HL-60 (cell line): ENCODE measurements at regions not wholly inside any gene's neighbourhood (a gene's known extent, or its start where the extent isn't known, plus 50 kb on each side); places are given as distances from the start of the nearest gene placed in this dataset.

Experiments
- DNase-seq, 2 experiments: peaks; one replicate each; pipeline ENCODE4 v3.0.0-alpha.2; 2010 to 2020; ENCODE audit warnings: low read depth in 1 of 2, low spot score in 1 of 2
- H3K27ac ChIP-seq: fragments of 250-450 bp; sonication (Bioruptor Pico); replicated peaks from 2 replicates; pipeline ENCODE4 v1.5.1; 2020; ENCODE audit warnings: mild to moderate bottlenecking, moderate library complexity
- H3K27me3 ChIP-seq: fragments of 250-450 bp; sonication (Bioruptor Pico); 2 replicates; pipeline ENCODE4 v1.5.1; 2021; ENCODE audit warnings: mild to moderate bottlenecking, moderate library complexity; ENCODE audit not compliant: insufficient read depth, poor library complexity, severe bottlenecking
- H3K4me3 ChIP-seq: replicated peaks from 2 replicates; pipeline ENCODE4 v1.5.1; 2011; ENCODE audit warnings: mild to moderate bottlenecking, control low read depth, low read length; ENCODE audit not compliant: insufficient read depth
- CTCF ChIP-seq: IDR thresholded peaks from one replicate; pipeline ENCODE4 v1.5.1; 2011; ENCODE audit warnings: low read length, control low read depth, inconsistent platforms; ENCODE audit not compliant: insufficient read depth
- GABPA ChIP-seq: IDR thresholded peaks from 2 replicates; pipeline ENCODE4 v1.6.1; 2012; ENCODE audit warnings: low read depth
- POLR2AphosphoS5 ChIP-seq: IDR thresholded peaks from 2 replicates; pipeline ENCODE4 v1.6.1; 2012; ENCODE audit warnings: low read depth
- SPI1 ChIP-seq: IDR thresholded peaks from 2 replicates; pipeline ENCODE4 v1.6.1; 2012; ENCODE audit warnings: low read depth, mild to moderate bottlenecking, borderline replicate concordance
- TF ChIP-seq, protein P1 (sequence below): IDR thresholded peaks from 2 replicates; pipeline ENCODE4 v1.6.1; 2012; ENCODE audit warnings: low read depth; ENCODE audit not compliant: insufficient replicate concordance

DNA sequence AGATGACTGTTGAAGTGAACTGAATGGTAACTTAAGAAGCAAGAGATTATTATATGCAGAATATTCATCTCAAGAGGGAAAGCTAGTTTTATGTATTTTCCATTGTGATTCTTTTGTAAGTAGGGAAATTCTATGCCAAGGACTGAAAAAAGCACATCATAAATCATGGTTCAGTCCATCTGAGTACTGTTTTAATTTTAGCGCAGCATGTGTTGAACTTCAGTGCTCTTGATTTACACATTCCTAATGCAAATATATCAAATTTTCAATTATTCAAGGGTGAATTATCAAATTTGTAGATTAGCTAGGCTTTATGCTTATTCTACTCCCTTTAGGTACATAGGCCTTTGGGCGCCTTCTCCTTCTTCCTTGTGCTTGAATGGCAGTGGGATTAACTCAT is 50.3 kb upstream of the TCF12 start:
- TF ChIP-seq, protein P1, sequence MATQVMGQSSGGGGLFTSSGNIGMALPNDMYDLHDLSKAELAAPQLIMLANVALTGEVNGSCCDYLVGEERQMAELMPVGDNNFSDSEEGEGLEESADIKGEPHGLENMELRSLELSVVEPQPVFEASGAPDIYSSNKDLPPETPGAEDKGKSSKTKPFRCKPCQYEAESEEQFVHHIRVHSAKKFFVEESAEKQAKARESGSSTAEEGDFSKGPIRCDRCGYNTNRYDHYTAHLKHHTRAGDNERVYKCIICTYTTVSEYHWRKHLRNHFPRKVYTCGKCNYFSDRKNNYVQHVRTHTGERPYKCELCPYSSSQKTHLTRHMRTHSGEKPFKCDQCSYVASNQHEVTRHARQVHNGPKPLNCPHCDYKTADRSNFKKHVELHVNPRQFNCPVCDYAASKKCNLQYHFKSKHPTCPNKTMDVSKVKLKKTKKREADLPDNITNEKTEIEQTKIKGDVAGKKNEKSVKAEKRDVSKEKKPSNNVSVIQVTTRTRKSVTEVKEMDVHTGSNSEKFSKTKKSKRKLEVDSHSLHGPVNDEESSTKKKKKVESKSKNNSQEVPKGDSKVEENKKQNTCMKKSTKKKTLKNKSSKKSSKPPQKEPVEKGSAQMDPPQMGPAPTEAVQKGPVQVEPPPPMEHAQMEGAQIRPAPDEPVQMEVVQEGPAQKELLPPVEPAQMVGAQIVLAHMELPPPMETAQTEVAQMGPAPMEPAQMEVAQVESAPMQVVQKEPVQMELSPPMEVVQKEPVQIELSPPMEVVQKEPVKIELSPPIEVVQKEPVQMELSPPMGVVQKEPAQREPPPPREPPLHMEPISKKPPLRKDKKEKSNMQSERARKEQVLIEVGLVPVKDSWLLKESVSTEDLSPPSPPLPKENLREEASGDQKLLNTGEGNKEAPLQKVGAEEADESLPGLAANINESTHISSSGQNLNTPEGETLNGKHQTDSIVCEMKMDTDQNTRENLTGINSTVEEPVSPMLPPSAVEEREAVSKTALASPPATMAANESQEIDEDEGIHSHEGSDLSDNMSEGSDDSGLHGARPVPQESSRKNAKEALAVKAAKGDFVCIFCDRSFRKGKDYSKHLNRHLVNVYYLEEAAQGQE: no peak
- no peak for TF ChIP-seq SPI1
- TF ChIP-seq GABPA: no peak
- TF ChIP-seq CTCF: no peak
- no peak for TF ChIP-seq POLR2AphosphoS5

GRCh38 chr15:56866803-56867202 is 51.6 kb upstream of the TCF12 start:
- Histone ChIP-seq H3K27me3 (no peaks in the 10 kb centered on the region), H3K27ac (no peak overlapping the region), H3K4me3 (no peak overlapping the region)
- TF ChIP-seq SPI1: no peak
- TF ChIP-seq, protein P1: no peak
- TF ChIP-seq GABPA: no peak
- no peak for TF ChIP-seq CTCF
- no peak for TF ChIP-seq POLR2AphosphoS5
- DNase-seq: no peak

More for the DNA sequence above, 50.3 kb upstream of the TCF12 start:
- no peak overlapping the region for H3K4me3 ChIP-seq
- no peak for DNase-seq
- no peaks in the 10 kb centered on the region for H3K27me3 ChIP-seq
- no peak overlapping the region for H3K27ac ChIP-seq

- H3K27me3 ChIP-seq: no peaks in the 10 kb centered on the region
- no peak overlapping the region for H3K4me3 ChIP-seq
- no peak overlapping the region for H3K27ac ChIP-seq
- DNase-seq: no peak
- no peak for TF ChIP-seq GABPA
Observed at GRCh38 chr15:56857828-56858227, 60.6 kb upstream of the TCF12 start.

DNA sequence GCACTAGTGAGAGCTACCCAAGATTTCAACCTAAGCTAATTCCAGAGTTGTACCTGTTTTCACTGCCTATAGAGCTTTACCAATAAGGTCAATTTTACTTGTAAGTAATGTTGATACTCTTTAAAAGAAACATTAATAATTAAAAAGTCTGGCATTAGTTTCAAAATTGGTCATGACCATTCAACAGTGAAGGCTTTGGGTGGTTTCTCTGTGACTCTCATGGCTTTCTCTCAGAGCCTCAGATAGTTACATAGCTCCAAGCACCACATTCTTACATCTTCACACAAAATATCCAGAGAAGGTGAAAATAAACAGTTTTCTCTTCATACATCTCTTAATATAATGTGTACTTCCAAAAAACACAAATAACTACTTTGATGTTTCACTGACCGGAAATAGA is 61.5 kb upstream of the TCF12 start:
- H3K4me3 ChIP-seq: no peak overlapping the region
- H3K27me3 ChIP-seq: no peaks in the 10 kb centered on the region
- no peak overlapping the region for H3K27ac ChIP-seq
- TF ChIP-seq CTCF (no peak), GABPA (no peak)
- TF ChIP-seq, protein P1: no peak
- no peak for DNase-seq
